Stimulated activated CD8-positive, alpha-beta memory T cell treated with anti-CD3 and anti-CD28 coated beads, Interleukin-4, amount 100 ng/mL, for 48 hours (primary cell): ENCODE measurements at regions not wholly inside any gene's neighbourhood (a gene's known extent, or its start where the extent isn't known, plus 50 kb on each side); places are given as distances from the start of the nearest gene placed in this dataset.
"Not testable (repeated sequence)": the region's sequence is repeated elsewhere in the genome, so short reads cannot be mapped to it uniquely, and the experiment has no call there.

Experiments
- DNase-seq: peaks from one replicate; pipeline ENCODE4 v3.0.0-alpha.2; 2020

DNA sequence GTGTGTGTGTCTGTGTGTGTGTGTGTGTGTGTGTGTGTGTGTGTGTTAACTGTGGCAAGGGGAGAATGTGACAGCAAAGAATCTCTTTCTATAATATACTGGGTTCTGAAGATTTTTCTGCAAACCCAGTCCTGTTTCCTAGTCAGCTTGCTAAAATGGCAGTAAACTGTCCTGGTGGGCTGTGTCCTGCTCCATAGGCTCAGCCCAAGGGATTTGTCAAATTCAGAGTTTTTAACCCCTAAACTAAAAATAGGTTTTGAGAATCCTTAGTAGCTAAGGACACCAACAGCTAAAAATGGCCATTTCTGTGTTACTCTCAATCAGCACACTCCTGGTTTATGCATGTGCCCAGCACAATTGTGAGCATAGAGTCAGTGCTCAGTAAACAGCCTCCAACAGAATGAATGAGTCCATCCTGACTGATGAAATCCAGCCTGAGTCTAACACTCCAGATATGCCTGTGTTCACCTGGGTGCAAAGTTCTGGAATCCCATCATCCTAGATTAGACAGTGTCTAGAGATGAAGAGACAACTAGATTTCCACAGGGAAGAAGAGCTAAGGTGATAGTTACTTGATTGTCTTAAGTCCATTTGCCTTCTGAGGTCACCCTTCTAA is 192.6 kb downstream of the TTC6 start:
- DNase-seq: no peak

DNA sequence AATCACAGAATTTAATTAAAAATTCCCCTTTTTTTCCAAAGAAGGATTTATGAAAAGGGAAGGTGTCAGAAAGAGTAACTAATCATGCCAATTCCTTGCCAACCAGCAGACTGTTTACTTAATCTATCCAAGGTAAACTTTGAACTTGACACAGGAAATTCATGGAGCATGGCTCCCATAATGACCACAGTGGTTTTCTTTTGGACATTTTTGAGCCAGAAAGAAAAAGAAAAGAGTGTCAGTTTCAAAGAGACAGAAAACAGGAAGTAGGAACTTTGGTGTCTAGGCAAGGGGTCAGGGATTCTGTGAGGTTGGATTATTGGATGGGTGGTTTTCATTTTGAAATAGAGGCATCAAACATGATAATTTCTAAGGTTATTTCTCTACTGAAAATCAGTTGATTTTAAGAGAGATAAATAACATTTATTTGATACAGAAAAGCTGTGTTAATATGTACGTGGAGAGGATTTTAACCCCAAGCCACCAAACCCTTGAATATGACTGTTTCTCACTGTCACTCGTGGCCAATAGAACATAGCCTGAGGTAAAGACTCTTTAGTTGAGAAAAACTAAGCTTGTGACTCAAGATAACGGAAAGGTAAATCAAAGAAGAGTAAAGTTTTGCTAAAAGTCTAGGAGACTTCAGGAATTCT is 196.1 kb downstream of the TTC6 start:
- DNase-seq: no peak

DNA sequence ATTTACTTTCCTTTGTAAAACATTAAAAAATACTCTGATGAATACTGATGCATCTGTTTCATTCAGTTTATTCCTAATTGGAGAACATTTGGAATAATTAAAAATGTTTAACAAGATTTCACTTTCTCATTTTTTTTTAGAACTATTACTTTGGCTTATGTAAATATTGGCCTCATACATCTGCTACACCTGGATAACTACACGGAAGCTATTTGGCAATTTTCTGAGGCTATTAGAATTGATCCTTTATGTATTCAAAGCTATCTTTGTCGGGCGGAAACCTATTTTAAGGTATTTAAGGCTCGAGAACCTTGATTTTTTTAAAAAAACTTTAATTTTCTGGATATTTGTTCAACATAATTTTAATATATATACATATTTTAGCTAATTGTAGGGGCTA is 196.7 kb downstream of the TTC6 start:
- no peak for DNase-seq

DNA sequence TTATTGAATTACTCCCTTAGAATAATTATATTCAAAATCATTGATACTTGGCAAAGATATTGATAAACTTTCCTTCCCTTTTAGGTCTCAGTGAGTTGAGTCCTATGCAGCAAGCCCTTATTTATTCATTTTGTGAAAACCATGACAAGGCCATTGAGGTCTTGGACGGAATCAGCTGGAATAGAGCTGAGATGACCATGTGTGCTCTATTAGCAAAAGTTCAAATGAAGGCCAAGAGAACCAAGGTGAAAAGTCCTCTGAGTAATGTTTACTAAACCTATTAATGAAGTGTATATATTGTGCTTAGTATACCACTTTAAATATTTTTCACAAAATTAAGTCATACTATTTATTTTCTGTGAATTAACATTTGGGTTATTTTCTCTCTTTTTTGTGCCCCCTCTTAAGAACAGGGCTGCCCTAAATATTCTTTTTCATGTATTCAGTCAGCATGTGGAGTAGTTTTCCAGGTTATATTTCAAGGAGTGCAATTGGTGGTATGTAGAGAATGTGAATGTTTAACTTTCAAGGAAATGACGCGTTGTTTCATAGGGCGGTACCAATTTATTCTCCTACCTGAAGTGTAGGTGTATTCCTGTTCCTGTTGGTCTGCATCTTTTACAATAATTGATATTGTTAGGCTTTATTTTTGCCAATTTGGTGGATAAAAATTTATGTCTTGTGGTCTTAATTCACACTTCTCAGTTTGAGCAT is 201.4 kb downstream of the TTC6 start:
- DNase-seq: no peak

DNA sequence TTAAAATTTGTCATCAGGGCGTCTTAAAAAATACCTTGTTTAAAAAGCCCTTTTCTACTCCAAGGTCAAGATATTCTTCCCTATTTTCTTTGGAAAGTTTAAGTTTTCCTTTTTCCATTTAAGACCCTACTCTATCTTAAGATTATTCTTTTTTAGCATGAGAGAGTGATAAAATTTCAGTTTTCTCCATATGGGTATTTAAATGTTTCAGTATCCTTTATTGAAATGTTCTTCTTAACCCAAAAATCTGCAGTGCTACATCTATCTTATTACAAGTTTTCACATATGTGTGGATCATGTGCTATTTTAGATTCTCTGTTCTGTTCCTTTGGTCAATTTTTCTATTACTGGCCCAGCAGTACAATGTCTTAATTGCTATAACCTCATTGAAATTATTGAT is 202.2 kb downstream of the TTC6 start:
- no peak for DNase-seq

DNA sequence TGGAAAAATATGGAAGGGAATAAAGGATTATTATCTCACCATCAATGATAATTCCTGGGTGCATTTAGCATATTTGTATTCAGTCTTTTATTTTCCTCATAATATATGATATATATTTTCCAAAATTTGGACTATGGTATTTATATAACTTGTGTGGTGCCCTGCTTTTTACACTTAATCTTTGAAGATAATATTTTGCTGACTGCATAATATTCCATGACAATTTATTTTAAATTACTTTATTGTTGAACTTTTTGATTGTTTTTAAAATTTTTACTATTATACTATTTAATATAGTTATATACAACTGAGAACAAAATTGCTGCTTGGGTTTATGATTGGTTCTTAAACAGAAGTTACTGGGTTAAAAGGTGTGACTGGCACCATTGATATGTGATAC is 212.3 kb downstream of the TTC6 start:
- no peak for DNase-seq

DNA sequence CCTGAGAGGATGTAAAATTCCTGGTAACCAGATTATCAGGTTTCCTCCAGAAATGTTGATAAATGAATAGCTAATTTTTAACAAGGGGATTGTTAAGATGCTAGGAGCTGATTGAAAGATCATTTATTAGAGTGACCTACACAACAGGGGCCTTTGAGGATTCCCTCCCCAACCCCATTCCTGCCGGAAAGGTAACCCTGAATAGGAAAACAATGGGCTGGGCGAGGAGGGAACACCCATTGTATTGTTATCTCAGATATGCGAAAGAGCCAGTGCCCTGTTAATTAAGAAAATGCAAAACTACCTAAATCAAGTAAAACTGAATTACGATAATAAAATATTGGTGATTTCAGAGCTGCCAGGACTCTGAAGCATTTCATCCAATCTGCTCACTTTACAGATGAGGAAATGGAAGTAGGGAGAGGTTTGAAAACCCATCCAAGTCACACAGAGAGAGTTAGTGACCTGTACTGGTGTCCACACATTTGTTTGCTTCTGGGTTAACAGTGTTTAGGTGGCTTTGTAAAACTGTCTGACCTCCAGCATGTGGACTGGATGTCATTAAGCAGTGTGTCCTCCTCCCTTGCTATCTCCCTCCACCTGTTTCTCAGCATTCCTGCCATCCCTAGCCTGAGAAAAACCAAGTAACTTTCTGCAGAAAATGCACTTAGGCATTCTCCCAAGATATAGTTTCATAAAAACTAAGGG is 214.8 kb downstream of the TTC6 start:
- no peak for DNase-seq

DNA sequence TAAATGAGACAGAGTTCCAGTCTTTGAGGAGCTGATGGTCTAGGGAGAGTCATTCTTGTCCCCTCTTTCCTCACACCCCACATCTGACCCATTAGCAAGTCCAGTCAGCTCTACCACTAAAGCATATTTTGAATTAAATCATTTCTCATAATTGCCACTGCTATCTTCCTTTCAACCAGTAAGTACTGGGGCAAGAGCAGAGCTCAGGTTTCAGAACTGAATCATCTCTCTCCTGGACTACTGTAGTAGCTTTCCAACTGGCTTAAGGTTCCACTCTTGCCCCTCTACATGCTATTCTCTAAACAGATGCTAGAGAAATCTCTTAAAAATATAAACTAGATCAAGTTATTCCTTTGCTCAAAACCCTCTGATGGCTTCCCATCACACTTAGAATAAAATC is 218.3 kb downstream of the TTC6 start:
- DNase-seq: no peak

DNA sequence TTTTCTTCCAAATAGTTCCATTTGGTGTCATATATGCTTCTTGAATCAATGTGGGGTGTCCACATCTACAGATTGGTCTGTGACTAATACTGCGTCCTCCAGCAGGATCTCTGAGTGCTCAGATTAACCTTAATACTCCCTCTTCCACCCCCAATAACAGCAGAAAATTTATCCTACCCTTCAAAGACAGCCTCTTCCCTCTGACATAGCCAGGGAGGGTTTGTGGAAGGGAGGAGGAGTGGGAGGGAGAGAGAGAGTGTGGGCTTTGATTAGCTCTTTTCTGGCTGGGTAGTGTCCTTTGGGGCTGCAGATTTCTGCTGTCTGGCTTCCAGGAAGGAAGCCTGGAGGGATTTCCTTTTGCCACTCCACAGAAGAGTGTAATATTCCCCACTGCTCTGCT is 220.7 kb downstream of the TTC6 start:
- DNase-seq: no peak

DNA sequence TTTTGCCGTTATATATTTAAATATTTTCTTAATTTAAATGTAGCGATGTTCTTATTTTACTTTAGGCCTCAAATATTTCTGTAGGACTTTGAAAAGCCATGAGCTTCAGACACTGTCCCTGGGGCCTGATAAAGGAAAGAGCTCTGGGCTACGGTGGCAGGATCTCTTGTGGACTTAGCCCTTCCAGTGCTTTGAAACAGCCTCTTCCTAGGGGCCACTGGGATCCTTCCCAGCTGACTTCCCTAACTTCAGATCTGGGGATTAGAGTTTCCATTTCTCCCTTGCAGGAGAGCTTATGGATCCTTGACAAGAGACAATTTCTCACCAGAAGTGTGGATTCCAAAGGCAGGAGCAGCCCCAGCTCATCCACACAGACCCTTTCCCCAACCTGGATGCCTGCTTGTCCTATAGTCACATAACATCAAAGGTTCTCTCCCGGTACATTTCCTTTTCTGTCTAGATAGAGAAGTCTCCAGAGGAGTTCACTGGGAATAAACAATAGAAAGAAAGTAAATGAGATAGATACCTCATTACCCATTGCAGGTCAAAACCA is 221.4 kb downstream of the TTC6 start:
- no peak for DNase-seq

DNA sequence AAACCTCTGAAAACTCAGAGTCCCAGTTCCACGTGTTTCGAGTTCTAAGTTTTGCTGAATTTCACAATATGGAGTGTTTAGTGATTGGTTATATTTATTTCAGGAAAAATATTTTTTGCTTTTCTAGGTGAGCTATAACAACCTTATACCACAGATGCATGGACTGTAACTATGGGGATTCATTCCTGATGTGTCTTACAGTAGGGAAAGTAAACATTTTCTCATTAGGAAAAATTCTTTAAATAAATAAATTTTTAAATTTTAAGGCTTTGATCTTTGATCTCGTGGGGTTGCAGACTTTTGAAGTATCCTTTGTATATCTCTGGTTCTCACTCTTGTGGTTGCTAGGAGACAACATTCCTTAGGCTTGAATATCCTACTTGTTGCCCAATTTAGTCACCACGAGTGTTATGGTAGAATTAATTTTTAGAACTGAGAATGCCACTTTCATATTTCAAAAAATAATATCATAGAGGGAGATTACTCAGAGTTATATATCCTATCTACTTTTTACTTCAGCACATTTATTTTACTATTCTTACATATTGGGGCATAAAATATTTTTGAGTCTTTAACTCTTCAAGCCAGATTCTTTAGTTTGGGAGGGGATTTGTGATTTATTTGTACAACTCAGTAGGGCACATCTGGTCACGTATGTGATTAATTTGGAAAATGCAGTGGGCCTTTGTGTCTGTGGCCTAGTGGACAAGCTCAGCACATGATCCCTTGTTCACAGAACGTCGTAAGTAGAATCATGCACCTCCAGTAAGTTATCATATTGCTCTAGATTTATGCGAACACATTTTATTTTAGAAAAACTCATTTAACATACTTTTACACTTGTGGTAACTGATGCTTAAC is 224.0 kb downstream of the TTC6 start:
- no peak for DNase-seq

DNA sequence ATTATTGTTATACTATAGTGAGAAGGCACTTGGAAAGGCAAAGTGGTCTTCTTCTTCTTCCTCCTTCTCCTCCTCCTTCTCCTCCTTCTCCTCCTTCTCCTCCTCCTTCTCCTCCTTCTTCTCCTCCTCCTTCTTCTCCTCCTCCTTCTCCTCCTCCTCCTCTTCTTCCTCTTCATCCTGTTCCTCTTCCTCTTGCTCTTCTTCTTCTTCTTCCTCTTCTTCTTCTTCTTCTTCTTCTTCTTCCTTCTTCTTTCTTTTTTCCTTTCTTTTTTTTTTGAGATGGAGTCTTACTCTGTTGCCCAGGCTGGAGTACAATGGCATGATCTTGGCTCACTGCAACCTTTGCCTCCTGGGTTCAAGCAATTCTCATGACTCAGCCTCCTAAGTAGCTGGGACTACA is 225.4 kb downstream of the TTC6 start:
- DNase-seq: not testable (repeated sequence)

DNA sequence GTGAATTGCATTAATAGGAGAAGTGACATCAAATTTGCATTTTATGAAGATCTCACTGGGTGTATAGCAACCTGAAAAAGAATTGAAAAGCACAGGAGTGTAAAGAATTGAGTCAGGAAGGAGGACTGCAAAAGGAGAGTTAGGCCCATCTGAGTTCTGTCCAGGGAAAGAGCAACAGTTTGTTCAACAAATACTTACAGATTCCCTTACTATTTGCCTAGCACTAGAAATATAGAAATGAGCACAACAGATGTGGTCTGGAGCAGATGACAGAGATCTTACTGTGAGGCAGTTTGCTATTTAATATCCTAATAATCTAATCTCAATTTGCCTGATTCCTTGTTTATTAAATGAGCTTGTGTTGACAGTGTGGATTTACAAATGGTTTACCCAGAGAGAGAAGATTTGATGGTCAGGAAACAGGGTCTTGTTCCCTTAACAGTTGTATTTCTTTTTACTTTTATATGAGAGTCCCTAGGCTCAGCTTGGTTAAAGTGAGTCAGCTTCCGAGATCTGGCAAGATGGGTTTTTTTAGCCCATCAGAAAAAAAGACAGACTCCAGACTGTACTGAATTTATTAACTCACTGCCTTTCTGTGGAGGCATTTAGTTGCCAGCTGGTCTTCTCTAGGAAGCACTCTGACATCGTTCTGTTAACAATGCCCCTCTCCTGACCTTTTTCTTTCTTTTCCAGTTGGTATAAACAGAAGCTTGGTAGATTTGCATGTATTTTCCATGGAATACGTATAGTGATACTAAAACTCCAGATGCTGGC is 229.7 kb downstream of the TTC6 start:
- no peak for DNase-seq

DNA sequence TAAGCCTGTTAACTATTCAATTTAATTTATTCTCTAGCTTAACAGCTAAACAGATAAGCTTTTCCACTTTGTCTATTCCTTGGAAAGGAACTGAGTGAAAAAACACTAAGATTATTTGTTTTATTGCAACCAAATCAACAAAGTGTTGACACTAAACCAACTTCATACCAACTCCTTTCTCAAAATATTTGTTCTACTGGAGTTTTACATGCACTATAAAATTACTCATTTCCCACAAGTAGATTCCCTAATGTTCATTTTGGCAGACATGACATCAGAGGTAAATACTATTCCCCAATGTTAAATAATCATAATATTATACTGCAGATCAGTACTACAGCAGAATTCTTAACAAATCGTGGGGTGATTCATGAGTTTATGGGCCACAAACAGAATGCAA is 231.4 kb downstream of the TTC6 start:
- DNase-seq: no peak

DNA sequence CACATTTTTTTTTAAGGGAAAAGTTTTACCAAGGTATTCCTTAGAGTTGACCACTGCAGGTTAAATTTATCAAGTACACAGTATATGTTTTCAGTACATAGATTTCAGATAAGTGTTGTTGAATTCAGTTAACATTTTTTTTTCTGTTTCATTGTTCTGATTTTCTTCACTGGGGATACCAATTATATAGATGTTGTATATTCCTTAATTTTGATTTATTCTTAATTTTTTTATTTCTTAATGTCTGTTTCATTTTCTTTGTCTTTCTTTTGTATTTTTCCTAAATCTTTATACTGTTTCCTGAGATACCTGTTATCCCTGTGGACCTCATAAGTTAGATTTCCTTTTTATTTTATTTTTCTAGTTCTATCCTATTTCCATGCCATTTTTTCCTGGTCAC is 234.8 kb downstream of the TTC6 start:
- DNase-seq: no peak

DNA sequence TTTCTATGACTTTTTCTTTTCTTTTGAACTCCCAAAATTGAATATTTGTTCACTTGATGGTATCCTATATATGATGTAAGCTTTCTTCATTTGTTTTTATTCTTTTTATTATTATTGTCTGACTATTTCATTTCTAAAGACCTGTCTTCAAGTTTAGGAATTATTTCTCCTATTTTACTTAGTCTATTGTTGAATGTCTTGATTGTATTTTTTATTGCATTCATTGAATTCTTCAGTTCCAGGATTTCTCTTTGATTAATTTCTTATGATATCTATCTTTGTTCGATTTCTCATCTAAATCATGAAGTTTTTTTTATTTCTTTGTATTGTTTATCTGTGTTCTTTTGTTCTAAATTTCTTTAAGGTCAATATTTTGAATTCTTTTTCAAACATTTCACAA is 238.8 kb downstream of the TTC6 start:
- no peak for DNase-seq

DNA sequence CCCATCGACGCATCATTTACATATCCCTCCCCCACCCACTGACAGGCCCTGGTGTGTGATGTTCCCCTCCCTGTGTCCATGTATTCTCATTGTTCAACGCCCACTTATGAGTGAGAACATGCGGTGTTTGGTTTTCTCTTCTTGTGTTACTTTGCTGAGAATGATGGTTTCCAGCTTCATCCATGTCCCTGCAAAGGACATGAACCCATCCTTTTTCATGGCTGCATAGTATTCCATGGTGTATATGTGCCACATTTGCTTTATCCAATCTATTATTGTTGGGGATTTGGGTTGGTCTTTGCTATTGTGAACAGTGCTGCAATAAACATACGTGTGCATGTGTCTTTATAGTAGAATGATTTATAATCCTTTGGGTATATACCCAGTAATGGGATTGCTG is 243.3 kb downstream of the TTC6 start:
- DNase-seq: not testable (repeated sequence)

DNA sequence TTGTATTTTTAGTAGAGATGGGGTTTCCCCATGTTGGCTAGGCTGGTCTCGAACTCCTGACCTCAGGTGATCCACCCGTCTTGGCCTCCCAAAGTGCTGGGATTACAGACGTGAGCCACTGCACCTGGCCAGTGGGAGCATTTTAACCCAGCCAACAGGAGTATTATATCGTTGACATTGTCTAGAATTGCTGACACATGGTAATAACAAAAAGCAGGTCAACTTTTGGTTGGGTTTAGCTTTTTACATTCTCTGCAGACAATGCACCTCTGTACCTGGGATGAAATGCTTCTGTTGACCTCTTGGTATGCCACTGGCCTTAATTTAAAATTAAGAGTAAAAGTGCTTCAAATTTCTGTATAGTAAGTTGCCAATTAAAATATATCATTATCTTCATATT is 245.6 kb downstream of the TTC6 start:
- not testable (repeated sequence) for DNase-seq

DNA sequence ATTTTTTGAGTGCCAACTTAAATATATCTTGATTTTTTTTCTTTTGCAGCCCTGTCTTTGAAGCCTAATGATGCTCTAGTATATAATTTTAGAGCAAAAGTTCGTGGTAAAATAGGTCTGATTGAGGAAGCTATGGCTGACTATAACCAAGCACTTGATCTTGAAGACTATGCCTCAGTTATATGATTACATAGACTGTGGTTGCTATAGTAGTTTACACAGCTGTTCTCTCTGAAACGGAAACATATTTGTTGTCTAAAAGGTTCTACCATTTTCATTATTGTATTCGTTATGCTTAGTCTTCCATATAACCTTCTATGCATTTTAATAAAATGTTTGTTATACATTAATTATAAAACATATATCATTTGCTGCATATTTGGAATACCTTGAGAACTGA is 246.7 kb downstream of the TTC6 start:
- DNase-seq: no peak

DNA sequence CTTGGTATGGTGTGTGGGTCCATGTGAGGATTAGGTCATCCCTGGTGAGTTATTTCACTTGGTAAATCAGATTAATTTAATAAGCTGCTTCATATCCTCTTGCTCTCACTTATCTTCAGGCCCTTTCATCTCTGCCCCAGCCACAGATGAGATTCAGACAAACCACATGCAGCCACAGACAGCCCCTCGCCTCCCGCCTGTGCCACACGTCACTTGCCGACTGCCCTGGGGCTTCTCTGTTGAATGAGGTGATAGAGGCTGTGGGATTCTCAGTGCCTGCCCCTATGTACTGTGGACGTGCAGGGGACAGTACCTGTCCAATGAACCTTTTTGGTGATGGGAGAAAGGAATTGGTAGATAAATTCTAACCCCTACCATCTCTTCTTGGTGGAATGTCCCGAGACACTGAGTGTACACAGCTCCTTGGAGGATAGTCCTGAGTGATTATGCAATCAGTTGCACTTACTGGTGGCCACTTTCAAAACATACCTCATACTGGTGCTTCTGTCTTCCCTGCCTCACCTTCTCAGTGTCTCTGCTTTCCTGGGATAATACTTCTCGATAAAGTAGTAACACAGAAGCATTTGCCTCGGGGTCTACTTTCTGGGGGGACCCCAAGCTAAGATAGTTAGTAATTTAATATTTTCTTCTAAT is 248.7 kb downstream of the TTC6 start:
- DNase-seq: no peak

DNA sequence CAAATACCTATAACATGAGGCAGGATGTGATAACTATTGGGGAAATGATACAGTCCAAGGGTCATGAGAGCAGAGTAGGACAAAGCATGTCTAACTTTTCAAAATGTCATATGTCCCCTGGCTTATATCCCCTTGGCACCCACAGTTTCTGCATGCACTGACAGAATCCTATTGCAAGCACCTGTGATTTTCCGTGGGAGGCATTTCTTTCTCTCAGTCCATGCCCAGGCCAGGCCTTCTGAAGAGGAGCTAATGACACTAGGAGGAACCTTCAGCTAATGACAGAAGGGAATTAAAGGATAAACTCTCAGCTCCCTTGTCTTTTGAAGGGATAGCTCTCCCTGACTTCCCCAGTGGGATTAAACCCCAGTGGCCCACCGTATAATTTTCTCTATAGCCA is 249.2 kb downstream of the TTC6 start:
- DNase-seq: no peak
